GM12878 (cell line): ENCODE measurements at regions not wholly inside any gene's neighbourhood (a gene's known extent, or its start where the extent isn't known, plus 50 kb on each side); places are given as distances from the start of the nearest gene placed in this dataset.

ENCODE experiments used
- GABPA ChIP-seq: IDR thresholded peaks from 2 replicates; pipeline ENCODE4 v1.6.1; 2014; ENCODE audit warnings: antibody characterized with exemption, low read depth, mild to moderate bottlenecking, inconsistent platforms
- TF ChIP-seq, protein P1 (sequence below), 3 experiments: IDR thresholded peaks in 2 of 3; conservative IDR thresholded peaks in 1 of 3; 2 replicates each; pipeline ENCODE4 v1.5.1; 2011; ENCODE audit warnings: low read depth in 3 of 3, low read length in 3 of 3, mild to moderate bottlenecking in 3 of 3, control low read depth in 2 of 3, moderate library complexity in 2 of 3, inconsistent platforms in 1 of 3, mixed read lengths in 1 of 3; ENCODE audit not compliant: control insufficient read depth in 2 of 3, insufficient read depth in 1 of 3; ENCODE audit errors: extremely low read depth in 1 of 3

GRCh38 chr13:29987340-29987739, 136.9 kb upstream of the UBL3 start:
- TF ChIP-seq GABPA, result no peak
- TF ChIP-seq, protein P1, sequence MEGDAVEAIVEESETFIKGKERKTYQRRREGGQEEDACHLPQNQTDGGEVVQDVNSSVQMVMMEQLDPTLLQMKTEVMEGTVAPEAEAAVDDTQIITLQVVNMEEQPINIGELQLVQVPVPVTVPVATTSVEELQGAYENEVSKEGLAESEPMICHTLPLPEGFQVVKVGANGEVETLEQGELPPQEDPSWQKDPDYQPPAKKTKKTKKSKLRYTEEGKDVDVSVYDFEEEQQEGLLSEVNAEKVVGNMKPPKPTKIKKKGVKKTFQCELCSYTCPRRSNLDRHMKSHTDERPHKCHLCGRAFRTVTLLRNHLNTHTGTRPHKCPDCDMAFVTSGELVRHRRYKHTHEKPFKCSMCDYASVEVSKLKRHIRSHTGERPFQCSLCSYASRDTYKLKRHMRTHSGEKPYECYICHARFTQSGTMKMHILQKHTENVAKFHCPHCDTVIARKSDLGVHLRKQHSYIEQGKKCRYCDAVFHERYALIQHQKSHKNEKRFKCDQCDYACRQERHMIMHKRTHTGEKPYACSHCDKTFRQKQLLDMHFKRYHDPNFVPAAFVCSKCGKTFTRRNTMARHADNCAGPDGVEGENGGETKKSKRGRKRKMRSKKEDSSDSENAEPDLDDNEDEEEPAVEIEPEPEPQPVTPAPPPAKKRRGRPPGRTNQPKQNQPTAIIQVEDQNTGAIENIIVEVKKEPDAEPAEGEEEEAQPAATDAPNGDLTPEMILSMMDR (IDR thresholded peaks at IDR 0.05 in 2 of 3, conservative IDR thresholded peaks at IDR 0.05 in 1 of 3; ENCODE audit: control insufficient read depth in 2 of 3, extremely low read depth in 1 of 3, insufficient read depth in 1 of 3, low read depth in 3 of 3, low read length in 3 of 3), result no peak
